ENCODE measurements at regions not wholly inside any gene's neighbourhood (a gene's known extent, or its start where the extent isn't known, plus 50 kb on each side); places are given as distances from the start of the nearest gene placed in this dataset.

- TF ChIP-seq CTCF (IDR thresholded peaks at IDR 0.05; ENCODE audit: control extremely low read depth in 1 of 3, insufficient read depth in 1 of 3, low read depth in 1 of 3, low read length in 3 of 3) = no peak
- TF ChIP-seq ATF2 (IDR thresholded peaks at IDR 0.05; ENCODE audit: low read length) = no peak
- no peak for TF ChIP-seq NRF1 (IDR thresholded peaks at IDR 0.05; ENCODE audit: low read depth, low read length)
- no peak for TF ChIP-seq EP300 (IDR thresholded peaks at IDR 0.05; ENCODE audit: borderline replicate concordance in 1 of 2, low read depth in 2 of 2, low read length in 2 of 2)
- no peak for TF ChIP-seq JUN (IDR thresholded peaks at IDR 0.05; ENCODE audit: low read depth, low read length)
- no peak for TF ChIP-seq POLR2AphosphoS5 (IDR thresholded peaks at IDR 0.05; ENCODE audit: low read depth, low read length)
- TF ChIP-seq SP2 (IDR thresholded peaks at IDR 0.05; ENCODE audit: low read length) = no peak
- TF ChIP-seq USF2 (IDR thresholded peaks at IDR 0.05; ENCODE audit: low read length) = no peak
- no peak for TF ChIP-seq POLR2A (IDR thresholded peaks at IDR 0.05; ENCODE audit: control extremely low read depth in 1 of 2, low read depth in 2 of 2, low read length in 2 of 2)
- TF ChIP-seq RAD21 (IDR thresholded peaks at IDR 0.05 in 1 of 2, conservative IDR thresholded peaks at IDR 0.05 in 1 of 2; ENCODE audit: low read depth in 2 of 2, low read length in 2 of 2) = no peak
- TF ChIP-seq EZH2 (IDR thresholded peaks at IDR 0.05; ENCODE audit: low read depth, low read length, severe bottlenecking) = no peak
- no peak for TF ChIP-seq BRCA1 (IDR thresholded peaks at IDR 0.05; ENCODE audit: low read depth, low read length)
- TF ChIP-seq TEAD4 (IDR thresholded peaks at IDR 0.05; ENCODE audit: low read depth, low read length) = no peak
Measured at GRCh38 chr13:105406551-105406950, 1128.9 kb downstream of the EFNB2 start.
